Endodermal cell (in vitro differentiated cells): ENCODE measurements at regions not wholly inside any gene's neighbourhood (a gene's known extent, or its start where the extent isn't known, plus 50 kb on each side); places are given as distances from the start of the nearest gene placed in this dataset.

Experiments used
- DNase-seq: peaks from one replicate; pipeline ENCODE4 v3.0.0-alpha.2; 2017
- H3K27ac ChIP-seq: 2 replicates; pipeline ENCODE4 v1.5.1; 2013; ENCODE audit warnings: mild to moderate bottlenecking, low read depth, low read length, moderate library complexity
- H3K27me3 ChIP-seq: 2 replicates; pipeline ENCODE4 v1.6.1; 2013; ENCODE audit warnings: mild to moderate bottlenecking, low read length, moderate library complexity; ENCODE audit not compliant: insufficient read depth, control insufficient read depth, poor library complexity, severe bottlenecking
- H3K36me3 ChIP-seq: 2 replicates; pipeline ENCODE4 v1.7.0; 2013; ENCODE audit warnings: mild to moderate bottlenecking, low read length, moderate library complexity; ENCODE audit not compliant: control insufficient read depth, insufficient read depth
- H3K4me1 ChIP-seq: one replicate; pipeline ENCODE4 v1.7.0; 2013; ENCODE audit warnings: low read length; ENCODE audit not compliant: control insufficient read depth, insufficient read depth
- H3K4me3 ChIP-seq: 2 replicates; pipeline ENCODE4 v1.5.1; 2013; ENCODE audit warnings: mild to moderate bottlenecking, low read length, moderate library complexity
- H3K9ac ChIP-seq: 2 replicates; pipeline ENCODE4 v1.6.1; 2013; ENCODE audit warnings: mild to moderate bottlenecking, low read length, moderate library complexity; ENCODE audit not compliant: poor library complexity, severe bottlenecking; ENCODE audit errors: extremely low read depth
- H3K9me3 ChIP-seq: 2 replicates; pipeline ENCODE4 v1.6.1; 2013; ENCODE audit warnings: mild to moderate bottlenecking, low read length, moderate library complexity; ENCODE audit not compliant: control insufficient read depth
- H3K27ac Mint-ChIP-seq: 2 replicates; pipeline ENCODE4 v1.8.0; 2020; ENCODE audit warnings: mixed read lengths
- H3K27me3 Mint-ChIP-seq: 2 replicates; pipeline ENCODE4 v1.8.0; 2021; ENCODE audit warnings: mild to moderate bottlenecking, mixed read lengths; ENCODE audit not compliant: insufficient read depth
- H3K36me3 Mint-ChIP-seq: 2 replicates; pipeline ENCODE4 v1.8.0; 2020; ENCODE audit warnings: low read depth, mixed read lengths
- H3K4me1 Mint-ChIP-seq: 2 replicates; pipeline ENCODE4 v1.8.0; 2020; ENCODE audit warnings: mixed read lengths
- H3K4me3 Mint-ChIP-seq: 2 replicates; pipeline ENCODE4 v1.8.0; 2020; ENCODE audit warnings: mild to moderate bottlenecking, moderate library complexity, mixed read lengths
- H3K9me3 Mint-ChIP-seq: 2 replicates; pipeline ENCODE4 v1.8.0; 2020; ENCODE audit warnings: mild to moderate bottlenecking, mixed read lengths
- CTCF ChIP-seq: fragments of 200-600 bp; sonication (generic); conservative IDR thresholded peaks from 2 replicates; pipeline ENCODE4 v1.5.0; 2021; ENCODE audit warnings: antibody characterized with exemption, mild to moderate bottlenecking
- WGBS, 2 experiments: methylation state at CpG; one replicate each; pipeline versions ENCODE4 v1.1.5 to v1.1.7; 2013; ENCODE audit warnings: missing lambda C conversion rate in 2 of 2, mixed read lengths in 1 of 2; ENCODE audit not compliant: insufficient coverage in 1 of 2, insufficient read length in 1 of 2; 5-methylcytosine and 5-hydroxymethylcytosine counted together

GRCh38 chr2:190121971-190122370, 59.4 kb upstream of the MSTN start:
- no peak overlapping the region for H3K27ac ChIP-seq
- H3K36me3 ChIP-seq: no peaks in the 10 kb centered on the region
- H3K9me3 ChIP-seq: no peaks in the 10 kb centered on the region
- TF ChIP-seq CTCF: peak; percentile 77
- H3K9me3 Mint-ChIP-seq: no peaks in the 10 kb centered on the region
- DNase-seq: no peak
- no peak overlapping the region for H3K4me3 Mint-ChIP-seq
- no peak overlapping the region for H3K27ac Mint-ChIP-seq
- H3K4me1 ChIP-seq: no peaks in the 10 kb centered on the region
- WGBS, 2 experiments: 50 to 59% methylated on average over 1 of the region's 1 CpG
- H3K9ac ChIP-seq: no peak overlapping the region
- H3K4me1 Mint-ChIP-seq: peaks cover 19% of the 10 kb centered on the region
- peaks cover 2% of the 10 kb centered on the region for H3K27me3 Mint-ChIP-seq
- H3K27me3 ChIP-seq: no peaks in the 10 kb centered on the region
- H3K36me3 Mint-ChIP-seq: no peaks in the 10 kb centered on the region
- H3K4me3 ChIP-seq: no peak overlapping the region

GRCh38 chr2:190121305-190121704, 58.8 kb upstream of the MSTN start:
- no peak for TF ChIP-seq CTCF
- H3K9ac ChIP-seq: no peak overlapping the region

GRCh38 chr2:190119923-190120590, 57.5 kb upstream of the MSTN start:
- H3K27me3 ChIP-seq: no peaks in the 10 kb centered on the region
- H3K36me3 Mint-ChIP-seq: no peaks in the 10 kb centered on the region
- WGBS, 2 experiments: 86 to 100% methylated on average over 4 to 14 of the region's 14 CpGs
- H3K4me3 Mint-ChIP-seq: peak overlapping the region; percentile 60
- peaks cover 19% of the 10 kb centered on the region for H3K4me1 Mint-ChIP-seq
- peak; percentile 58 for DNase-seq
- no peaks in the 10 kb centered on the region for H3K4me1 ChIP-seq
- H3K9me3 ChIP-seq: peaks cover 4% of the 10 kb centered on the region
- H3K36me3 ChIP-seq: no peaks in the 10 kb centered on the region
- H3K27ac Mint-ChIP-seq: no peak overlapping the region
- TF ChIP-seq CTCF: no peak
- H3K4me3 ChIP-seq: no peak overlapping the region
- H3K9me3 Mint-ChIP-seq: no peaks in the 10 kb centered on the region
- H3K27me3 Mint-ChIP-seq: peaks cover 2% of the 10 kb centered on the region
- H3K9ac ChIP-seq: no peak overlapping the region
- H3K27ac ChIP-seq: no peak overlapping the region

More at GRCh38 chr2:190121305-190121704, 58.8 kb upstream of the MSTN start:
- H3K36me3 Mint-ChIP-seq: no peaks in the 10 kb centered on the region
- H3K27ac ChIP-seq: no peak overlapping the region
- peaks cover 2% of the 10 kb centered on the region for H3K27me3 Mint-ChIP-seq
- no peak overlapping the region for H3K4me3 Mint-ChIP-seq
- no peaks in the 10 kb centered on the region for H3K36me3 ChIP-seq
- H3K27ac Mint-ChIP-seq: no peak overlapping the region
- no peaks in the 10 kb centered on the region for H3K9me3 Mint-ChIP-seq
- no peaks in the 10 kb centered on the region for H3K27me3 ChIP-seq
- no peaks in the 10 kb centered on the region for H3K9me3 ChIP-seq
- no peaks in the 10 kb centered on the region for H3K4me1 ChIP-seq
- no peak for DNase-seq
- H3K4me3 ChIP-seq: no peak overlapping the region
- peaks cover 19% of the 10 kb centered on the region for H3K4me1 Mint-ChIP-seq
